ENCODE measurements at regions not wholly inside any gene's neighbourhood (a gene's known extent, or its start where the extent isn't known, plus 50 kb on each side); places are given as distances from the start of the nearest gene placed in this dataset.
"Not testable (repeated sequence)": the region's sequence is repeated elsewhere in the genome, so short reads cannot be mapped to it uniquely, and the experiment has no call there.

DNA sequence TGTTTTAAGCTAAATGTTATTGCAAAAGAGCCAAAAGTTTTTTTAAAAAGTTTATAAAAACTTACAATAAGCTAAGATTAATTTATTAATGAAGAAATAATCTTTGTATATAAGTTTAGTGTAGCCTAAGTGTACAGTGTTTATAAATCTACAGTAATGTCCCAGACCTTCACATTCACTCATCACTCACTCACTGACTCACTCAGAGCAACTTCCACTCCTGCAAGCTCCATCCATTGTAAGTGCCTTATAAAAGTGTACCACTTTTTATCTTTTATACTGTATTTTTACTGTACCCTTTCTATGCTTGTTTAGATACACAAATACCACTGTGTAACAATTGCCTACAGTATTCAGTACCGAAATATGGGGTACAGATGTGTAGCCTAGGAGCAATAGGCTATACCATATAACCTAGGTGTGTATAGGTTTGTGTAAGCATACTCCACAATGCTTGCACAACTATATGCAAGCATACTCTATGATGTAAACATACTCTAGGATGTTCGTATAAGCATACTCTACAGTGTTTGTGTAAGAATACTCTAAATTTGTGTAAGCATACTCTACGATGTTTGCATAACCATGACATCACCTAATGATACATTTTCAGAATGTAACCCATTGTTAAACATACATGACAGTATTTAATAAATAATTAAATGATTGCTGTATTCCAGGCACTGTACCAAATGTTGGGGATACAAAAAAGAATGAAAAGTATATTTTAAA lies 953.0 kb downstream of the KCNA4 start:
- BruUV-seq (replicated peaks), result no TSS peak
- peak; percentile 65 for DNase-seq
- H3K36me3 ChIP-seq (ENCODE audit: low read depth, low read length), result no peaks in the 10 kb centered on the region
- ChIA-PET POLR2A (ENCODE audit: unreplicated experiment) (interaction anchor here (0.6 kb wide), 1 partner anchor 148 kb away, joined by 3 read pairs; no protein-coding TSS in a partner anchor), CTCF (no interaction called here)
- no peaks in the 10 kb centered on the region for H3K27me3 ChIP-seq (ENCODE audit: low read length)
- no peaks in the 10 kb centered on the region for H3F3A ChIP-seq (ENCODE audit: low read length, unreplicated experiment)
- 0 out of 2 replicates have a peak overlapping the region, but pooled peaks have one; percentile 23 for H3K27ac ChIP-seq (ENCODE audit: low read length)
- H3K9ac ChIP-seq (ENCODE audit: low read length), result no peak overlapping the region
- no peak overlapping the region for H3K4me2 ChIP-seq (ENCODE audit: low read length)
- no peak overlapping the region for H3K4me3 ChIP-seq (ENCODE audit: low read length)
- H2AFZ ChIP-seq (ENCODE audit: low read length), result no peak overlapping the region
- no peaks in the 10 kb centered on the region for H3K9me3 ChIP-seq (ENCODE audit: low read length)
- no peaks in the 10 kb centered on the region for H3K9me2 ChIP-seq (replicated peaks; ENCODE audit: low read length)
- intact Hi-C loops (cut with micrococcal nuclease), result no loop called here
- H3K79me2 ChIP-seq (ENCODE audit: low read length), result no peaks in the 10 kb centered on the region
- H3K4me1 ChIP-seq (ENCODE audit: insufficient read depth, low read length), result 0 out of 2 replicates have a peak, but pooled peaks cover 5% of the 10 kb centered on the region
- no peaks in the 10 kb centered on the region for H4K20me1 ChIP-seq (ENCODE audit: low read length)
- ATAC-seq, result peak; percentile 86
- TF ChIP-seq CTCF (conservative IDR thresholded peaks at IDR 0.05; ENCODE audit: low read depth, low read length) (no peak), EZH2phosphoT487 (IDR thresholded peaks at IDR 0.05; ENCODE audit: borderline replicate concordance, low read length) (no peak)

GRCh38 chr11:29061452-29061851 lies 953.3 kb downstream of the METTL15 start:
- intact Hi-C loops (cut with micrococcal nuclease), result no loop called here
- no peak for ATAC-seq
- BruUV-seq (replicated peaks), result no TSS peak
- Histone ChIP-seq H3K79me2 (ENCODE audit: low read length) (no peaks in the 10 kb centered on the region), H2AFZ (ENCODE audit: low read length) (no peak overlapping the region), H3K27me3 (ENCODE audit: low read length) (no peaks in the 10 kb centered on the region), H3K27ac (ENCODE audit: low read length) (no peak overlapping the region), H3K36me3 (ENCODE audit: low read depth, low read length) (no peaks in the 10 kb centered on the region), H3K9ac (ENCODE audit: low read length) (no peak overlapping the region), H3K4me3 (ENCODE audit: low read length) (no peak overlapping the region), H3K4me2 (ENCODE audit: low read length) (no peak overlapping the region), H3F3A (ENCODE audit: low read length, unreplicated experiment) (no peaks in the 10 kb centered on the region), H3K9me2 (replicated peaks; ENCODE audit: low read length) (no peaks in the 10 kb centered on the region), H3K4me1 (ENCODE audit: insufficient read depth, low read length) (0 out of 2 replicates have a peak, but pooled peaks cover 5% of the 10 kb centered on the region), H3K9me3 (ENCODE audit: low read length) (no peaks in the 10 kb centered on the region), H4K20me1 (ENCODE audit: low read length) (no peaks in the 10 kb centered on the region)
- no peak for DNase-seq
- no peak for TF ChIP-seq EZH2phosphoT487 (IDR thresholded peaks at IDR 0.05; ENCODE audit: borderline replicate concordance, low read length)
- no peak for TF ChIP-seq EZH2 (IDR thresholded peaks at IDR 0.05; ENCODE audit: low read length, unreplicated experiment)
- no peak for TF ChIP-seq CTCF (conservative IDR thresholded peaks at IDR 0.05; ENCODE audit: low read depth, low read length)
- CTCF ChIA-PET, result no interaction called here
- POLR2A ChIA-PET (ENCODE audit: unreplicated experiment), result no interaction called here

DNA sequence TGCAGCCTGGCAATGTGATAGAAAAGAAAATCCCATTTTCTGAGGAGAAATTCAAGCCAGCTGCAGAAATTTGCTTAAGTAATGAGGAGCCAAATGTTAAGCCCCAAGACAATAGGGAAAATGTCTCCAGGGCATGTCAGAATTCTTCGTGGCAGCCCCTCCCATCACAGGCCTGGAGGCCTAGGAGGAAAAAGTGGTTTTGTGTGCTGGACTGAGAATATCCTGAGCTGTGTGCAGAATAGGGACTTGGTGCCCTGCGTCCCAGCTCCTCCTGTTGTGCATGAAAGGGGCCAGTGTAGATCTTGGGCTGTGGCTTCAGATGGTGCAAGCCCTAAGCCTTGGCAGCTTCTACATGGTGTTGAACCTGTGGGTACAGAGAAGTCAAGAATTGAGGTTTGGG lies 948.3 kb downstream of the METTL15 start:
- H3K9ac ChIP-seq (ENCODE audit: low read length); H4K20me1 ChIP-seq (ENCODE audit: low read length); H3K4me1 ChIP-seq (ENCODE audit: insufficient read depth, low read length); DNase-seq; H3K79me2 ChIP-seq (ENCODE audit: low read length); H3K4me2 ChIP-seq (ENCODE audit: low read length); H3K27ac ChIP-seq (ENCODE audit: low read length); intact Hi-C loops (cut with micrococcal nuclease); H3F3A ChIP-seq (ENCODE audit: low read length, unreplicated experiment); H3K36me3 ChIP-seq (ENCODE audit: low read depth, low read length); H3K9me3 ChIP-seq (ENCODE audit: low read length); ATAC-seq; POLR2A ChIA-PET (ENCODE audit: unreplicated experiment); CTCF ChIA-PET; H3K27me3 ChIP-seq (ENCODE audit: low read length); H2AFZ ChIP-seq (ENCODE audit: low read length); H3K4me3 ChIP-seq (ENCODE audit: low read length); H3K9me2 ChIP-seq (replicated peaks; ENCODE audit: low read length); BruUV-seq (replicated peaks): not testable (repeated sequence)
